SK-N-SH (cell line): ENCODE measurements at regions not wholly inside any gene's neighbourhood (a gene's known extent, or its start where the extent isn't known, plus 50 kb on each side); places are given as distances from the start of the nearest gene placed in this dataset.

Source experiments
- CHD2 ChIP-seq: fragments of 150-350 bp; IDR thresholded peaks from 2 replicates; pipeline ENCODE4 v1.6.1; 2018; ENCODE audit warnings: low read length; ENCODE audit not compliant: partially characterized antibody
- CTCF ChIP-seq: fragments of 200-600 bp; sonication (generic); IDR thresholded peaks from 2 replicates; pipeline ENCODE4 v1.6.1; 2017; ENCODE audit warnings: antibody characterized with exemption, mild to moderate bottlenecking, moderate library complexity
- FOSL2 ChIP-seq: IDR thresholded peaks from 2 replicates; pipeline ENCODE4 v1.4.0; 2012; ENCODE audit warnings: low read depth, mild to moderate bottlenecking, moderate library complexity, borderline replicate concordance
- MAX ChIP-seq: IDR thresholded peaks from 2 replicates; pipeline ENCODE4 v1.4.0; 2012; ENCODE audit warnings: low read depth

- TF ChIP-seq CTCF (no peak), MAX (no peak), FOSL2 (no peak), CHD2 (no peak)
Observed at GRCh38 chr10:44511166-44511565, 126.3 kb upstream of the CXCL12 start.
